ENCODE measurements at regions not wholly inside any gene's neighbourhood (a gene's known extent, or its start where the extent isn't known, plus 50 kb on each side); places are given as distances from the start of the nearest gene placed in this dataset.

- no peak for ATAC-seq (ENCODE audit: poor library complexity)
- DNase-seq, result no peak
- intact Hi-C loops (cut with DNase I), result no loop called here
Observed at GRCh38 chr1:34656731-34657130, 98.1 kb upstream of the GJB5 start.

GRCh38 chr1:34657266-34657665 lies 97.6 kb upstream of the GJB5 start:
- ATAC-seq (ENCODE audit: poor library complexity) (no peak), DNase-seq (no peak)
- intact Hi-C loops (cut with DNase I), result no loop called here

- no peak for DNase-seq
- ATAC-seq (ENCODE audit: poor library complexity), result no peak
- intact Hi-C loops (cut with DNase I), result no loop called here
Observed at GRCh38 chr1:34657849-34658248, 97.0 kb upstream of the GJB5 start.

- intact Hi-C loops (cut with DNase I), result no loop called here
- ATAC-seq (ENCODE audit: poor library complexity) (peak; percentile 39), DNase-seq (no peak)
Observed at GRCh38 chr1:34663031-34663430, 91.8 kb upstream of the GJB5 start.

GRCh38 chr1:34668063-34668462 lies 86.8 kb upstream of the GJB5 start:
- intact Hi-C loops (cut with DNase I), result no loop called here
- ATAC-seq (ENCODE audit: poor library complexity) (no peak), DNase-seq (no peak)

- ATAC-seq (ENCODE audit: poor library complexity), result no peak
- intact Hi-C loops (cut with DNase I), result no loop called here
Observed at GRCh38 chr1:34670982-34671381, 83.9 kb upstream of the GJB5 start.

GRCh38 chr1:34671887-34672286 lies 83.0 kb upstream of the GJB5 start:
- DNase-seq, result no peak
- intact Hi-C loops (cut with DNase I), result no loop called here
- no peak for ATAC-seq (ENCODE audit: poor library complexity)

More at GRCh38 chr1:34670982-34671381, 83.9 kb upstream of the GJB5 start:
- DNase-seq, result no peak

GRCh38 chr1:34681480-34682451 lies 73.1 kb upstream of the GJB5 start:
- DNase-seq (no peak), ATAC-seq (ENCODE audit: poor library complexity) (peak; percentile 61)
- intact Hi-C loops (cut with DNase I), result no loop called here

DNA sequence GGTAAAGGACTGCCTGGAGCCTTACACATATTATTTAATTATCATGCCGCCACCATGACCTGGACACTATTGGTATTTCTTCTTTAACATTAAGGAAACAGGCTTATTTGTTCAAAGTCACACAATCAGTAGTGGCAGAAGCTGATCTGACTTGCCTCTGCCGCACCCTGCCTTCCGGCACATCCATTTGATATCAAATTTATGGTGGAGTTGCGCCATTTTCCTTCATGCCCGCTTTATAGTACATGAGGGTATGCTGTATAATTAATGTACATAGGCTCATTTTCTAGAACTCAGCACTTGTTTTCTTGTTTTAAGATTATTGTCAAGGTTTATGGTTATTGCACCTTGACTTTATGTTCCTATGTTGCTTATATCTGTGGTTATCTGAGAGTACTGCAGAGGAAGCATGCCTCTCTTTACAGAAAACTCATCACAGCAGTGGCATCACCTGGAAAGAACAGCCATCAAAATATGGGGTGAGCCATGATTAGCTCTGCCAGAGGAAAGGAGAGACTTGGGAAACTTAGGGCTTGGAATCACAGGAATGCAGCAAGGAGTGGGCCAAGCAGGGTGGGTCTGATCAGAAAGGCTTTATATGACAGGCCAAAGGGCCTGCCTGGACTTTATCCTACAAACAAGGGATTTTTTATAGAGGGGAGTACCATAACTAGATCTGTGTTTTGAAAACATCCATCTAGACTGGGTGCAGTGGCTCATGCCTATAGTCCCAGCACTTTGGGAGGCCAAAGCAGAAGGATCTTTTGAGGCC lies 72.2 kb upstream of the GJB5 start:
- no peak for ATAC-seq (ENCODE audit: poor library complexity)
- no peak for DNase-seq
- intact Hi-C loops (cut with DNase I), result no loop called here

DNA sequence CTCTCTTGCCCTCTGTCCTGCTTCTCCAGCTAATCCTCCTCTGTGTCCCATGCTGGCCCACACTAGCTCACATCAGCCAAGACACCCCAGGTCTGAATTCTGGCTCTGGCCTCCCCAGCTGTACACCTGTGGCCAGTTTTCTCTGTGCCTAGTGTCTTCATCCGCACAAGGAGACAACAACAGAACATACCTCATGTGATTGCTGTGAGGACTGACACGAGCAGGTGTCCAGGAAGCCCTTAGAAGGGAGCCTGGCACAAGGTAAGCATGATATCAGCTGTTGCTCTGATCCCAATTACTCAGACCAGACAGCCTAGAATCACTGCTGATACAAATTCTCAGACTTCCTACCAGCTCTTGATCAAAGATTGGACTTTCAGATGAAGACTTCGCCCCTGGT lies 71.2 kb upstream of the GJB5 start:
- intact Hi-C loops (cut with DNase I), result no loop called here
- no peak for DNase-seq
- ATAC-seq (ENCODE audit: poor library complexity), result no peak

DNA sequence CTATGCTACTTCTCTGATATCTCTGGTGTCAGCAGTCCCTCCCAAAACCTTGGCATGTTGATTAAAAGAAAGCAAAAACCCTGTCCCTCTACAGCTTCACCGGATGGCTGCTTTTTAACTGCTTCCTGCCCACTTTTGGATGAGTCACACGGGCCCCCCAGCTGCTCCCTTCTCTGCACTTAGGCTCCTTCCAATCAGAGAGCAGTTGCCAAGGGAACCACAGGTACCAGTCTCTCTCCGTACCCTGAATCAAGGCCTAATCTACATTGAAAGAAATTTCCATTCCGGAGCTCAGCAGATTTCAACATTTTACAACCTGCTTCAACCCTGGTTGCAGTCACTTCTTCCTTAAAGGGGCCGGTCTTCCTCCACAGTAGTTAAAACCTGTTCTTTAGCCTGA lies 70.6 kb upstream of the GJB5 start:
- intact Hi-C loops (cut with DNase I), result no loop called here
- no peak for DNase-seq
- ATAC-seq (ENCODE audit: poor library complexity), result no peak

DNA sequence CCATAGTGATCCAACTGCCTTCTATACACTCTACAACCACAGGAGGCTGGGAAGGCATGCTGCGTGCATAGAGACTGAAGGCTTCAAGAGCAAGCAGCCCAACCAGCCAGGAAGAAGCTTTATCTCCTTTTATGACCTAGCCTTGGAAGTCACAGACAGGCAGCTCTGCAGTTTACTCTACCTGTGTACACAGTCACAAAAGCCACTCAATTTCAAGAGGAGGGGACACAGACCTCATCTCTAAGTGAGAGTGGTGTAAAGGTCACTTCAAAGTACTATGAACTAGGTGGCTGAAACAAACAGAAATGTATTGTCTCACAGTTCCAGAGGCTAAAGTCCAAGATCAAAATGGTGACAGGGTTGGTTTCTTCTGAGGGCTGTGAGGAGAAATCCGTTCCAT lies 69.6 kb upstream of the GJB5 start:
- intact Hi-C loops (cut with DNase I), result no loop called here
- no peak for DNase-seq

GRCh38 chr1:34686531-34686930 lies 68.3 kb upstream of the GJB5 start:
- intact Hi-C loops (cut with DNase I), result no loop called here
- no peak for ATAC-seq (ENCODE audit: poor library complexity)
- DNase-seq, result no peak

More for the DNA sequence above, 69.6 kb upstream of the GJB5 start:
- no peak for ATAC-seq (ENCODE audit: poor library complexity)

DNA sequence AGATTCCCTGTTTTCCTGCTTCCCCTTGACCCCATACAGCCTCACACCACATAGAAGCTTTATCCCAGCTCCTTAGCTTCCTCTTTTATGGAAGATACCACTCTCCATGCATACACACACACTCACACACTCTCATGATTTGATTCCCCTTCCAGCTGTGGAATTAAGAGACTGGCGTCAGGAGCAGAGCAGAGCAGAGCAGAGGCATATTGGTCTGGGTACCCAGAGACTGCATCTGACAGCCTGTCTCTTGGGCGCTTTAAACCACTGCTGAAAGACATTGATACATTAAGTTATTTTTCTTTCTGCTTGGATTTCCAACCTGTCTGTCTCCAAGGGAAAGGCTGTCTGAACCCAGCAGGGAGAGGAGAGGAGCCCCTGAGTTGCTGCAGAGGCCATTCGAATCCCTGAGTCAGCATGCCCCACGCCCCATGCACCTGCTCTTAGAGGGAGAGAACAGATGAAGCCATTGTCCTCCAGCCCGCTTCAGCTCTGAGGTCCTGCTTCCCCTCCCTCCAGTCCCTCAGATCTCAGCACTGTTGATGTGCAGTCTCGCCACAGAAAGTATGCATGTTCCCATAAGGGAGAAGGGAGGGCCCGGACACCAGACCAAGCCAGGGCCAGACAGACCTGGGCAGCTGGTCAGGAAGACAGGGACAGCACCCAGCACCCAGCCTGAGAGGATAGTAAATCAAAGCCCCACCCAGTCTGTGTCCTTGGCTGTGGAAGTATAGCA lies 66.7 kb upstream of the GJB5 start:
- ATAC-seq (ENCODE audit: poor library complexity), result no peak
- intact Hi-C loops (cut with DNase I), result no loop called here
- DNase-seq, result no peak

GRCh38 chr1:34690269-34690668 lies 64.6 kb upstream of the GJB5 start:
- intact Hi-C loops (cut with DNase I), result no loop called here
- DNase-seq (no peak), ATAC-seq (ENCODE audit: poor library complexity) (no peak)

- ATAC-seq (ENCODE audit: poor library complexity), result no peak
- no peak for DNase-seq
- intact Hi-C loops (cut with DNase I), result no loop called here
Observed at GRCh38 chr1:34693081-34693480, 61.8 kb upstream of the GJB5 start.

DNA sequence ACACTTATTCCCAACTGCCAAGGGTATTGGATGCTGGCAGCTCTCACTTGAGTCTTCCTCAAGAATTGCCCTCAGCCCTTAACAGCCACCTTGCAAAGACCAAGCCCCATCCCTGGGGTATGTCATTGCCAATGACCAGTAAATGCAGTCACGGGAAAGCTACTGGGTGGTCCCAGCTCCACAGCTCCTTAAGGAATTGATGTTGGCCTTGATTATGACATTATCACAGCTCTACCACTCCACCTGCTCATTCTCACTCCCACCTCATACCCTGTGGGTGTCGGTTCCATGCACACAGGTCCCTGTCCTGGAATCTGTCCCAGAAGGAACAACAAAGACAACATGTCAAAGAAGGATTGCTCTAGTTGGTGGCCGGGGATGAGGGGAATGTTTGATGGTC lies 60.5 kb upstream of the GJB5 start:
- DNase-seq, result no peak
- intact Hi-C loops (cut with DNase I), result no loop called here
- ATAC-seq (ENCODE audit: poor library complexity), result no peak

- DNase-seq (no peak), ATAC-seq (ENCODE audit: poor library complexity) (no peak)
- intact Hi-C loops (cut with DNase I), result no loop called here
Observed at GRCh38 chr1:34695580-34695979, 59.3 kb upstream of the GJB5 start.

DNA sequence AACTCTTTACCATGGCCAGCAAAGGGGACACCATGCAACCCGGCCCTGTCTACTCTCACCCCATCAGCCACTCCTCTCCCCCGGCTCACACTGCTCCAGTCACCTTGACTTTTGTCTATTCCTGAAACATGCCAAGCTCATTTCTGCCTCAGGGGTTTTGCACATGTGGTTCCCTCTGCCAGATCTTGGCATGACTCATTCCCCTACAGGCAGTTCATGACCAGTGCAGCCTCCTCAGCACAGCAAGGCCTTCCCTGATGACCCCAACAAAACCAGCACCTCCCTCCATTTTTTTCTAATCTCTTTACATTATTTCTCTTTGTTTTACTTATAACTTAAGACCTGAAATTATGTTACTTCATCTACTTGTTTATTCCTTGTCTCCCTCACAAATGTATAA lies 58.6 kb upstream of the GJB5 start:
- DNase-seq, result no peak
- intact Hi-C loops (cut with DNase I), result no loop called here
- no peak for ATAC-seq (ENCODE audit: poor library complexity)

All from Right ventricle myocardium superior (tissue), 1 donor.